ENCODE measurements at regions not wholly inside any gene's neighbourhood (a gene's known extent, or its start where the extent isn't known, plus 50 kb on each side); places are given as distances from the start of the nearest gene placed in this dataset.
"Not testable (repeated sequence)": the region's sequence is repeated elsewhere in the genome, so short reads cannot be mapped to it uniquely, and the experiment has no call there.

- TF ChIP-seq EZH2 (IDR thresholded peaks at IDR 0.05; ENCODE audit: borderline replicate concordance, low read depth, low read length, poor library complexity, severe bottlenecking): not testable (repeated sequence)
- TF ChIP-seq, protein P1, sequence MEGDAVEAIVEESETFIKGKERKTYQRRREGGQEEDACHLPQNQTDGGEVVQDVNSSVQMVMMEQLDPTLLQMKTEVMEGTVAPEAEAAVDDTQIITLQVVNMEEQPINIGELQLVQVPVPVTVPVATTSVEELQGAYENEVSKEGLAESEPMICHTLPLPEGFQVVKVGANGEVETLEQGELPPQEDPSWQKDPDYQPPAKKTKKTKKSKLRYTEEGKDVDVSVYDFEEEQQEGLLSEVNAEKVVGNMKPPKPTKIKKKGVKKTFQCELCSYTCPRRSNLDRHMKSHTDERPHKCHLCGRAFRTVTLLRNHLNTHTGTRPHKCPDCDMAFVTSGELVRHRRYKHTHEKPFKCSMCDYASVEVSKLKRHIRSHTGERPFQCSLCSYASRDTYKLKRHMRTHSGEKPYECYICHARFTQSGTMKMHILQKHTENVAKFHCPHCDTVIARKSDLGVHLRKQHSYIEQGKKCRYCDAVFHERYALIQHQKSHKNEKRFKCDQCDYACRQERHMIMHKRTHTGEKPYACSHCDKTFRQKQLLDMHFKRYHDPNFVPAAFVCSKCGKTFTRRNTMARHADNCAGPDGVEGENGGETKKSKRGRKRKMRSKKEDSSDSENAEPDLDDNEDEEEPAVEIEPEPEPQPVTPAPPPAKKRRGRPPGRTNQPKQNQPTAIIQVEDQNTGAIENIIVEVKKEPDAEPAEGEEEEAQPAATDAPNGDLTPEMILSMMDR (conservative IDR thresholded peaks at IDR 0.05; ENCODE audit: low read depth, low read length): not testable (repeated sequence)
These were observed 278.5 kb downstream of the SPRY2 start for GRCh38 chr13:80062416-80062815.
